B cell (primary cell): ENCODE measurements at regions not wholly inside any gene's neighbourhood (a gene's known extent, or its start where the extent isn't known, plus 50 kb on each side); places are given as distances from the start of the nearest gene placed in this dataset.
"Not testable (repeated sequence)": the region's sequence is repeated elsewhere in the genome, so short reads cannot be mapped to it uniquely, and the experiment has no call there.

ENCODE experiments used
- ATAC-seq: fragments of 200-7000 bp; cut with Tn5 transposase; one replicate; pipeline ENCODE4 v1.10.0; 2021; ENCODE audit warnings: low read depth, mild to moderate bottlenecking, moderate number of reproducible peaks, moderate library complexity
- CTCF ChIA-PET: fragments of 350-600 bp; sonication (Branson Sonifier 250); formaldehyde crosslinking; loops from one replicate; lab custom pipeline; 2021; ENCODE audit warnings: antibody characterized with exemption, inconsistent platforms; lab: Charles Lee
- POLR2A ChIA-PET: fragments of 350-600 bp; sonication (Branson Sonifier 250); formaldehyde crosslinking; loops from one replicate; lab custom pipeline; 2021; ENCODE audit warnings: antibody characterized with exemption; lab: Charles Lee
- DNase-seq: peaks from one replicate; pipeline ENCODE4 v3.0.0; 2013
- H2AFZ ChIP-seq: 2 replicates; pipeline ENCODE4 v1.6.1; 2012; ENCODE audit warnings: mild to moderate bottlenecking, low read depth, low read length; ENCODE audit not compliant: insufficient read depth, poor library complexity, severe bottlenecking
- H3K27ac ChIP-seq, 2 donors: 1 replicate in 1 of 2; 2 replicates in 1 of 2; pipeline ENCODE4 v1.5.1; 2012 to 2013; ENCODE audit warnings: low read length in 2 of 2, mild to moderate bottlenecking in 2 of 2, moderate library complexity in 1 of 2
- H3K27me3 ChIP-seq, 4 experiments: fragments of 200-600 bp in 1 of 4; sonication (generic) in 1 of 4; replicated peaks in 1 of 4; 1 replicate in 2 of 4; 2 replicates in 2 of 4; pipeline versions ENCODE4 v1.6.1 to v1.7.0; 2013 to 2016; ENCODE audit warnings: low read length in 3 of 4, mild to moderate bottlenecking in 2 of 4, mixed read lengths in 1 of 4, moderate library complexity in 1 of 4; ENCODE audit not compliant: insufficient read depth in 4 of 4, control insufficient read depth in 3 of 4; ENCODE audit errors: control extremely low read depth in 1 of 4
- H3K36me3 ChIP-seq, 2 experiments: replicated peaks in 1 of 2; 1 replicate in 1 of 2; 2 replicates in 1 of 2; pipeline versions ENCODE4 v1.6.1 to v1.7.1; 2013; ENCODE audit warnings: low read length in 1 of 2; ENCODE audit not compliant: insufficient read depth in 2 of 2, control insufficient read depth in 1 of 2; ENCODE audit errors: control extremely low read depth in 1 of 2, extremely low read depth in 1 of 2
- H3K4me1 ChIP-seq, 2 donors: fragments of 200-600 bp in 1 of 2; sonication (generic) in 1 of 2; 1 replicate in 1 of 2; 2 replicates in 1 of 2; pipeline versions ENCODE4 v1.5.1 to v1.6.1; 2013 to 2017; ENCODE audit warnings: low read length in 2 of 2; ENCODE audit not compliant: control insufficient read depth in 2 of 2, insufficient read depth in 2 of 2
- H3K4me2 ChIP-seq: replicated peaks from 2 replicates; pipeline ENCODE3; 2012; ENCODE audit warnings: mild to moderate bottlenecking, low read depth, low read length; ENCODE audit not compliant: poor library complexity, severe bottlenecking
- H3K4me3 ChIP-seq, 5 experiments: fragments of 200-600 bp in 1 of 5; sonication (generic) in 1 of 5; 1 replicate in 3 of 5; 2 replicates in 2 of 5; pipeline versions ENCODE4 v1.5.1 to v1.7.0; 2011 to 2016; ENCODE audit warnings: low read length in 4 of 5, mild to moderate bottlenecking in 4 of 5, low read depth in 2 of 5, control low read depth in 1 of 5, moderate library complexity in 1 of 5; ENCODE audit not compliant: insufficient read depth in 1 of 5; ENCODE audit errors: control extremely low read depth in 1 of 5, extremely low read depth in 1 of 5
- H3K79me2 ChIP-seq: fragments of 200-600 bp; sonication (generic); one replicate; pipeline ENCODE4 v1.6.0; 2016; ENCODE audit warnings: low read length; ENCODE audit not compliant: control insufficient read depth, insufficient read depth
- H3K9ac ChIP-seq: fragments of 200-600 bp; sonication (generic); 2 replicates; pipeline ENCODE4 v1.6.1; 2017; ENCODE audit warnings: mild to moderate bottlenecking, low read length, moderate library complexity
- H3K9me3 ChIP-seq, 3 donors: one replicate each; pipeline versions ENCODE4 v1.6.1 to v1.7.1; 2013; ENCODE audit warnings: low read length in 2 of 3; ENCODE audit not compliant: control insufficient read depth in 2 of 3, insufficient read depth in 1 of 3; ENCODE audit errors: control extremely low read depth in 1 of 3
- H4K20me1 ChIP-seq: 2 replicates; pipeline ENCODE4 v1.6.0; 2012; ENCODE audit warnings: mild to moderate bottlenecking, low read length; ENCODE audit not compliant: insufficient read depth, control insufficient read depth, poor library complexity, severe bottlenecking
- H3K27ac Mint-ChIP-seq: one replicate; pipeline ENCODE4 v1.8.0; 2021; ENCODE audit warnings: mixed read lengths
- H3K27me3 Mint-ChIP-seq: one replicate; pipeline ENCODE4 v1.8.0; 2021; ENCODE audit warnings: mixed read lengths
- H3K4me1 Mint-ChIP-seq: one replicate; pipeline ENCODE4 v1.8.0; 2021; ENCODE audit warnings: mixed read lengths
- H3K4me3 Mint-ChIP-seq: one replicate; pipeline ENCODE4 v1.8.0; 2021; ENCODE audit warnings: mixed read lengths
- H3K9me3 Mint-ChIP-seq: one replicate; pipeline ENCODE4 v1.8.0; 2022; ENCODE audit warnings: mixed read lengths; ENCODE audit not compliant: insufficient read depth
- EZH2 ChIP-seq: IDR thresholded peaks from 2 replicates; pipeline ENCODE4 v1.6.1; 2012; ENCODE audit warnings: borderline replicate concordance, low read depth, mild to moderate bottlenecking, moderate library complexity, low read length; ENCODE audit not compliant: insufficient read depth, poor library complexity, severe bottlenecking
- WGBS: methylation state at CpG from one replicate; pipeline ENCODE4 v1.1.5; 2013; ENCODE audit warnings: missing lambda C conversion rate; ENCODE audit not compliant: insufficient coverage; 5-methylcytosine and 5-hydroxymethylcytosine counted together
- intact Hi-C: fragments of 100-400 bp; cut with micrococcal nuclease; formaldehyde crosslinking; loops from one replicate; pipeline ENCODE4 v1.10.0; 2022
- TF ChIP-seq, protein P1 (sequence below): fragments of 200-600 bp; IDR thresholded peaks from one replicate; pipeline ENCODE4 v1.8.0; 2022; ENCODE audit warnings: antibody characterized with exemption, mild to moderate bottlenecking

GRCh38 chr21:20220586-20220985 lies 777.6 kb upstream of the NCAM2 start:
- no peaks in the 10 kb centered on the region for H3K79me2 ChIP-seq
- H2AFZ ChIP-seq, result no peak overlapping the region
- Mint-ChIP-seq H3K27ac (no peak overlapping the region), H3K9me3 (peaks cover 7% of the 10 kb centered on the region), H3K27me3 (no peaks in the 10 kb centered on the region), H3K4me3 (no peak overlapping the region), H3K4me1 (no peaks in the 10 kb centered on the region)
- no peaks in the 10 kb centered on the region for H3K27me3 ChIP-seq
- no peak for ATAC-seq
- H3K4me1 ChIP-seq, result no peaks in the 10 kb centered on the region
- TF ChIP-seq EZH2, result no peak
- TF ChIP-seq, protein P1, sequence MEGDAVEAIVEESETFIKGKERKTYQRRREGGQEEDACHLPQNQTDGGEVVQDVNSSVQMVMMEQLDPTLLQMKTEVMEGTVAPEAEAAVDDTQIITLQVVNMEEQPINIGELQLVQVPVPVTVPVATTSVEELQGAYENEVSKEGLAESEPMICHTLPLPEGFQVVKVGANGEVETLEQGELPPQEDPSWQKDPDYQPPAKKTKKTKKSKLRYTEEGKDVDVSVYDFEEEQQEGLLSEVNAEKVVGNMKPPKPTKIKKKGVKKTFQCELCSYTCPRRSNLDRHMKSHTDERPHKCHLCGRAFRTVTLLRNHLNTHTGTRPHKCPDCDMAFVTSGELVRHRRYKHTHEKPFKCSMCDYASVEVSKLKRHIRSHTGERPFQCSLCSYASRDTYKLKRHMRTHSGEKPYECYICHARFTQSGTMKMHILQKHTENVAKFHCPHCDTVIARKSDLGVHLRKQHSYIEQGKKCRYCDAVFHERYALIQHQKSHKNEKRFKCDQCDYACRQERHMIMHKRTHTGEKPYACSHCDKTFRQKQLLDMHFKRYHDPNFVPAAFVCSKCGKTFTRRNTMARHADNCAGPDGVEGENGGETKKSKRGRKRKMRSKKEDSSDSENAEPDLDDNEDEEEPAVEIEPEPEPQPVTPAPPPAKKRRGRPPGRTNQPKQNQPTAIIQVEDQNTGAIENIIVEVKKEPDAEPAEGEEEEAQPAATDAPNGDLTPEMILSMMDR, result no peak
- H4K20me1 ChIP-seq, result no peaks in the 10 kb centered on the region
- H3K9ac ChIP-seq, result no peak overlapping the region
- H3K4me3 ChIP-seq, result no peak overlapping the region
- CTCF ChIA-PET, result no interaction called here
- POLR2A ChIA-PET, result no interaction called here
- intact Hi-C loops, result no loop called here
- DNase-seq, result no peak
- H3K27ac ChIP-seq, result no peak overlapping the region
- H3K4me2 ChIP-seq, result no peak overlapping the region
- H3K36me3 ChIP-seq, result no peaks in the 10 kb centered on the region
- peaks cover 0 to 11% (median 0%) of the 10 kb centered on the region in 3 donors for H3K9me3 ChIP-seq

GRCh38 chr21:20221981-20222380 lies 776.2 kb upstream of the NCAM2 start:
- H3K9me3 Mint-ChIP-seq, ATAC-seq, POLR2A ChIA-PET, H3K9ac ChIP-seq, H3K4me1 Mint-ChIP-seq, H3K27ac ChIP-seq, H3K4me1 ChIP-seq, CTCF ChIA-PET, H3K27me3 ChIP-seq, H3K4me2 ChIP-seq, H2AFZ ChIP-seq, H3K27me3 Mint-ChIP-seq, intact Hi-C loops, H4K20me1 ChIP-seq, H3K36me3 ChIP-seq, H3K4me3 Mint-ChIP-seq, H3K27ac Mint-ChIP-seq, H3K79me2 ChIP-seq, H3K4me3 ChIP-seq, DNase-seq: not testable (repeated sequence)
- peaks cover 0 to 11% (median 1%) of the 10 kb centered on the region in 3 donors for H3K9me3 ChIP-seq
- WGBS, result 96% methylated on average over 9 of the region's 12 CpGs

DNA sequence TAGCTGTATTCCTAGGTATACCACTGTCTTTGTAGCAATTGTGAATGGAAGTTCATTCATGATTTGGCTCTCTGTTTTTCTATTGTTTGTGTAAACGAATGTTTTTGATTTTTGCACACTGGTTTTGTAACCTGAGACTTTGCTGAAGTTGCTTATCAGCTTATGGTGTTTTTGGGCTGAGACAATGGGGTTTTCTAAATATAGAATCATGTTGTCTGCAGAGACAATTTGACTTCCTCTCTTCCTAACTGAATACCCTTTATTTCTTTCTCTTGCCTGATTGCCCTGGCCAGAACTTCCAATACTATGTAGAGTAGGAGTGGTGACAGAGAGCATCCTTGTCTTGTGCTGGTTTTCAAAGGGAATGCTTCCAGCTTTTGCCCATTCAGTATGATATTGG lies 761.6 kb upstream of the NCAM2 start:
- H3K9me3 ChIP-seq, H3K27me3 Mint-ChIP-seq, H3K27ac ChIP-seq, DNase-seq, H3K9me3 Mint-ChIP-seq, intact Hi-C loops, H3K27me3 ChIP-seq, H3K9ac ChIP-seq, H4K20me1 ChIP-seq, H3K4me1 ChIP-seq, H2AFZ ChIP-seq, H3K4me3 Mint-ChIP-seq, H3K79me2 ChIP-seq, H3K36me3 ChIP-seq, POLR2A ChIA-PET, H3K4me3 ChIP-seq, H3K4me2 ChIP-seq, H3K27ac Mint-ChIP-seq, H3K4me1 Mint-ChIP-seq, CTCF ChIA-PET, ATAC-seq: not testable (repeated sequence)
- WGBS, result 60% methylated on average over 1 of the region's 1 CpG
